ENCODE measurements at regions not wholly inside any gene's neighbourhood (a gene's known extent, or its start where the extent isn't known, plus 50 kb on each side); places are given as distances from the start of the nearest gene placed in this dataset.

DNA sequence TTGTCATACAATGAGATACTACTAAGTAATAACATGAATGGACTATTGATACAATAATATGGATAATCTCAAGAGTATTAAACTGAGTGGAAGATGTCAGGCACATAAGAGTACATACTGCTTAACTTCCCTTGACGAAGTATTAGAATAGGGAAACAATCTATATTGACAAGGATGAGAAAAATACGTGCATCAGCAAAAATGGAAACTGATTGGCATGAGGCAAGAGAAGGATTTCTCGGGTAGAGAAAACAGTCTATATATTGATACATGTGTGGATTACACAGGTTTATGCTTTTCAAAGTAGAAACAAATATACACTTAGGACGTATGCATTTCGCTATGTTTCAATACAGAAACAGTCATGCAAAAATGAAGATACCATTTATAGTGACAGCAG is 57.4 kb downstream of the PRR20E start:
- no peak for DNase-seq

DNA sequence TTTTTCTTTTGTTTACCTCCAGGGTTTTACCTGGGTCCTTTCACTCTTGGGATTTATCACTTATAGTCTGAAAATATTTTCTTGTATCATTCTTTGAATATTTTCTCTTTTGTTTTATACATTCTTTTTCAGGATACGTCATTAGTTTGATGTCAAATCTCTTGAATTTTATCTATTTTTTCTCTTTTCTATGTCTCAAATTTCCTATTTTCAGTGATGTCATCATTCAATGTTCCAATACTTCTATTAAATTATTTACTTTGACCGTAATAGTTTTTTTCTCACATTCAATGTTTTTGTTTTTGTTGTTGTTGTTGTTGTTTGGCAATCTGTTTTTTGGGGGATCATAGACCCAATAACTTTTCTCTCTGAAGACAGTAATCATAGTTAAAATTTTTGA is 83.5 kb downstream of the PRR20E start:
- DNase-seq, result no peak

DNA sequence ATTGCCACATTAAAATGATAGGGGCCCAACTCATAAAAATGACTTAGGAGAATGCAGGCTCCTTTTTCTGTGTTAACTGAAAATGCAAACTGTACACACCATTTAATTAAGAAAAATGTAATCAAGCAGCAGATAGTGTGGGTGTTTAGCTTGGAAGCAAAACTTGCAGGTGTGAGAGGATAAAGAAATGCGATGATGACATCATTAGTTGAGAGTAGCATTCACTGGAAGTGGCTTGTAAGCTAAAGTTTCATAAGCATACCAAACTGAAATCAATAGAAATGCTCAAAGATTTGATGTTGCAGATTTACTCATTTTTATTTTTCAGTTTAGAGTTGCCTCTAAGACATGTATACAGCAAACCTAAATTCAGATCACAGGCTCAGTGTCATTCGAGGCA is 86.6 kb downstream of the PRR20E start:
- no peak for DNase-seq

DNA sequence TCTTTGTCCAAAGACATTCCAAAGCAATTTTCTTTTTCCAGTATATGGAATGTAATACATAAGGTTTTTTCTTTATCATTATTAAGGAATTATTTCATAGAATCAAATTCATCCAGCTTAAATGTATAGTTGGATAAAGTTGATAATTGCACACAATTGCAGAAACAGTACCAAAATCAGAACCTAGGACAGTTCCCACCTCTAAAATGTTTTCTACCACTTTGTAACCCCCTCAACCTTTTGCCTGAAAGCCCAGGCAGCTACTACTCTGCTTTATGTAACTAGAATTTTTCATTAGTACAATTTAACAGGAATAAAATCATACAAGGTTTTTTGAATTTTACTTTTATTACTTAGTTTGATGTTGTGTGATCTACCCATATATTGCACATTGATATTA is 98.0 kb downstream of the PRR20E start:
- DNase-seq, result no peak

DNA sequence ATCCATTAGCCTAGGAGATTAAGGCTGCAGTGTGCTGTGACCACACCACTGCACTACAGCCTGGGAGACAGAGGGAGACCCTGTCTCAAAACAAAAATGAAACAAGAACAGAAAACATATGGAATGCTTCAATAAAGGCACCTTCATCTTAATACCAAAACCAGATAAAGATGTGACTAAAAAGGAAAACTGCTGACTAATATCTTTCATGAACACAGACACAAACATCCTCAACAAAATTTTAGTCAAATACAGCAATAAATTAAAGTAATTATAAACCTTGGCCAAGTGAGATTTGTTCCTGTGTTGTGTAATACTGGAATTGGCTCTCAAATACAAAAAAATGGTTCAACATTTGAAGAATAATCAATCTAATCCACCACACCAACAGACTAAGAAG is 103.5 kb downstream of the PRR20E start:
- DNase-seq, result no peak

DNA sequence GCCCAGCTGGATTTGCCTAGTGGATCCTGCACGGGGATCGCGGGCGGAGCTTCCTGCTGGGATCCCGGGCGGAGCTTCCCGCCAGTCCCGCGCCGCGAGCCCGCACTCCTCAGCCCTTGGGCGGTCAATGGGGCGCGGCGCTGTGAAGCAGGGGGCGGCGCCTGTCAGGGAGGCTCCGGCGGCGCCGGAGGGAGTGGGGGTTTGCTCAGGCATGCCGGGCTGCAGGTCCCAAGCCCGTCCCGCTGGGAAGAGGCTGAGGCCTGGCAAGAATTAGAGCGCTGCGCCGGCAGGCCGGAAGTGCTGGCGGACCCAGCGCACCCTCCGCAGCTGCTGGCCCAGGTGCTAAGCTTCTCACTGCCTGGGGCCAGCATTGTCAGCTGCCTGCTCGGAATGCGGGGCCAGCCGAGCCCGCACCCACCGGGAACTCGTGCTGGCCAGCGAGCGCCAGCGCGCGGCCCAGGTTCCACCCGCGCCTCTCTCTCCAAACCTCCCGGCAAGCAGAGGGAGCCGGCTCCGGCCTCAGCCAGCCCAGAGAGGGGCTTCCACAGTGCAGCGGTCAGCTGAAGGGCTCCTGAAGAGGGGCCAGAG is 119.6 kb downstream of the PRR20E start:
- no peak for DNase-seq

DNA sequence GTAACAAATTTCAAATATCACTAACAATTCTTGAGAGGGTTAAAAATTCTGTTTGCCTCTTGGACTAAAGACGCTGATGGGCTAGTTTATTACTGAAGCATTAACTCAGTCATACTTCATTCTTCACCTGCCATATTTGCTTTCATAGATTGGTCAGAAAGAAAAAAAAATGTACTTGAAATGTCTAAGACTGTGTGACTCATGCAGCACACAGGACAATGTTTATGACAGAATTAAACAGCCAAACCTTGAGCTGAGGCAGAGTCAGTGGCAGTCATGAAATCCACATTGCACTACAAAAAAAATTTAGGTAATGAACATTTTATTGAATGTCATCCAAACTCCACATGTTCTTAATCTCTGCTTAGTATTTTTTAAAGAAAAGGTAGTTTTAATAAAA is 135.6 kb downstream of the PRR20E start:
- no peak for DNase-seq

DNA sequence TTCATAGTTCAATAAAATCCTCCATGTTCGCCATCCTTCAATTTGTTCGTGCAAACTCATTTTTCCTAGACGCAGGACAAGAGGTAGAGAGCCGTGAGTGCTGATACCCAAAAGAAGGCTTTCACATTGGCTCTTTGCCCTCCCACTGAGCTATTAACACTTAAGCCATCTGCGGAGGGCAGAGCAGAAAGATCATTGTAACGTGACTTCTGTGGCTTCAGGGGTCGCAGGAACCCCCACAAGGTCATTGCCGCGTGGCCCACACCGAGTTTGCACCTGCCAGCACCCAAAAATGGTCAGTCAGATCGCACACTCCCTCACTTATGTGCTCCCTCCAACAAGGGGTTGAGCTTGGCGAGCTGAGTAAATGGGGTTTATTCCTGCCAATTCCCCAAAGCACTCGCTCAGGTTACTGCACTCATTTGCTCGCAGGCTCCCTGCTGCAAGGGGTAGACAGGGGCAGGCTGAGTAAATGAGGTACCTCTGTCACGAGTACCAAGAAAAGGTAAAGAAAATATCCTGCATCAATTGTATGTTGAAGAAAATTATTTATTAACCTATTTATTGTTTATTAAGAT is 144.1 kb downstream of the PRR20E start:
- DNase-seq, result no peak

DNA sequence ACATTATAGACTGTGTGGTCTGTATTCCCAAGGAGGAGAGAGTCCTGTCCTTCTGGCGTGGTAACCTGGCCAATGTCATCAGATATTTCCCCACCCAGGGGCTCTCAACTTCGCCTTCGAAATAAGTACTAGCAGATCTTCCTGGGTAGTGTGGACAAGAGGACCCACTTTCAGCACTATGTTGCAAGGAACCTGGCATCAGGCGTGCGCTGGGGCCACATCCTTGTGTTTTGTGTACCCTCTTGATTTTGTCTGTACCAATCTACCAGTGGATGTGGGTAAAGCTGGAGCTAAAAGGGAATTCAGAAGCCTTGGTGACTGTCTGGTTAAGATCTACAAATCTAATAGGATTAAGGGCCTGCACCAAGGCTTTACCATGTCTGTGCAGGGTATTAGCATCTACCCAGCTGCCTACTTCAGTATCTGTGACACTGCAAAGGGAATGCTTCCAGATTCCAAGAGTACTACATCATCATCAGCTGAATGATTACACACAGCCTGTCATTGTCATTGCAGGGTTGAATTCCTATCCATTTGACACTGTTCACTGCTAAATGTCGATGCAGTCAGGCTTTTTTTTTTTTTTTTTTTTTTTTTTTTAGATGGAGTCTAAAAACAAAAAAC is 148.0 kb downstream of the PRR20E start:
- DNase-seq, result peak; percentile 13

DNA sequence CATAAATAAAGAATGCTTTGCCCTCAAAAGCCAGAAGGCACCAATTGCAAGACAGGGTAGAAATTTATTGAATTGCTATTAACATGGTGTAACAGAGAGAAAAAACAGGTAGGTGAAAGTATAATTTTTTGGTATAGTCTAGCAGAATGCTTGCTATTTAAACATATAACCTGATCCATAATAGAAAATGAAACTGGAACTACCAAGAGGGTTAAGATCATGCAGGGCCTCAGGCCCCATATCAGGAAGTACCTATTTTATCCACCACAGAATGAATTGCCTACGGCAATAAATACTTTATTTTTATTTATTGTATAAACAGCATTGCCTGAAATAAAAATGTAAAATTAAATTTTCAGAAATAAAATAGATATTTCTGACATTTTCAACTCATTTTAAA is 159.5 kb downstream of the PRR20E start:
- no peak for DNase-seq

DNA sequence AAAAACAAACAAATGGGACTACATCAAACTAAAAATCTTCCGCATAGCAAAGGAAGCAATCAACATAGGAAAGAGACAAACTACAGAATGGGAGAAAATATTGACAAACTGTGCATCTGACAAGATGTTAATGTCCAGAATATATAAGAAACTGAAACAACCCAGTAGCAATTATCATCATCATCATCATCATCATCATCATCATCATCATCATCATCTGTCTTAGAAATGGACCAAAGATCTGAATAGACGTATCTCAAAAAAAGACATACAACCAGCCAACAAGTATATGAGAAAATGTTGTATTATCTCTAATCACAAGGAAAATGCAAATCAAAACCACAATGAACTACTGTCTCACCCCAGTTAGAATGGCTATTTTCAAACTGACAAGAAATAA is 173.9 kb downstream of the PRR20E start:
- DNase-seq, result no peak

DNA sequence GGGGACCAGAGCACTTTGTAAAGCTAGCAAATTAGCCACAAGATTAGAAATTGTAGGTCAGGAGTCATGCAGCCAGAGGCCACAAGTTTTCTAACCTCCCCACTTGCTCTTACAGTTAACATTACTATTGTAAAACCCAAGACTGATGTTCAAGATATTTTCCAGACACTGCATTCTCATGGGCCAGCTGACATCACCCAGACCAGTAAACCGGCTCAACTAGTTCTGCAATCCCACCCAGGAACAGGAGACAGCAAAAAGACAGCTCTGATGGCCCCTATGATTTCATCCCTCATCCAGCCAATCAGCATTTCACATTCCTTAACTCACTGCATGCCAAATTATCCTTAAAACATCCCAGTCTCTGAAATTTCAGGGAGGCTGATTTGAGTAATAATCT is 178.5 kb downstream of the PRR20E start:
- DNase-seq, result no peak

DNA sequence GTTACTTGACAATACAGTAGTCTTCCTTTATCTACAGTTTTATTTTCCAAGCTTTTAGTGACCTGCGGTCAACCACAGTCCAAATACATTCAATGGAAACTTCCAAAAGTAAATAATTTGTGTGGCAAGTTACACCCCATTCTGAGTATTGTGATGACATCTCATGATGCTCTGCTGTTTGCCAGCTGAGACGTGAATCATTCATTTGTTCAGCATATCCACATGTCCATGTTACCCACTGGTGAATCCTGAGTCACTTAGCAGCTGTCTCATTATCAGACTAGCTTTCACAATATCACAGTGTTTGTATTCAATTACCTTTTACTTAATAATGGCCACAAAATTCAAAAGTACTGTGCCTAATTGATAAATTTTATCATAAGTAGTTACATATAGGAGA is 179.8 kb downstream of the PRR20E start:
- no peak for DNase-seq

DNA sequence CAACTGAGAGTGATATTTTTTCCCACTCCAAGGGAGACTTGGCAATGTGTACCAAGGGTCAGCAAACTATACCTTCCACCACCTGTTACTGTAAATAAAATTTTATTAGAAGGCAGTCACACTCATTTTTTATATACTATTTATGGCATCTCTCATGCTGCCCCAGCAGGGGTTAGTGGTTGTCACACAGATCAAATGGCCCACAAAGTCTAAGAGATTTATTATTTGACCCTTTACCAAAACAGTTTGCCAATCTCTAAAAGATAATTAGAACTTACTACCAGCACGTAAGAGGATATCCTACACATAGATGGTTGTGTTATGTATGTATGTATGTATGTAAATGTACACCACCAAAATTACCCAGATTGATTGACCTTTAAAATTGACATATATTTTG is 185.1 kb downstream of the PRR20E start:
- no peak for DNase-seq

DNA sequence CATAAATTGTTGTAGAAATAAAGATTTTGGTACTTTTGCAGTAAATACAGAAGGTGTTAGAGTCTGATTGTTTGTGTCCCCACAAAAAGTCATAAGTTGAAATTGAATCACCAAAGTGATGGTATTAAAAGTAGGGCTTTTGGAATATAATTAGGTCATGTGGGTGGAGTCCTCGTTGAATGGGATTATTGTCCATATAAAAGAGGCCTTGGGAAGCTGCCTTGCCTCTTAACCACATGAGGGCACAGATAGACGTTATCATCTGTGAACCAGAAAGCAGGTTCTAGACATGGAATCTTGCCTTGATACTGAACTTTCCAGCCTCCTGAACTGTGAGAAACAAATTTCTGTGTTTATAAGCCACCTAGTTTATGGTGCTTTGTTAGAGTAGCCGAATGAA is 186.8 kb downstream of the PRR20E start:
- DNase-seq, result no peak

DNA sequence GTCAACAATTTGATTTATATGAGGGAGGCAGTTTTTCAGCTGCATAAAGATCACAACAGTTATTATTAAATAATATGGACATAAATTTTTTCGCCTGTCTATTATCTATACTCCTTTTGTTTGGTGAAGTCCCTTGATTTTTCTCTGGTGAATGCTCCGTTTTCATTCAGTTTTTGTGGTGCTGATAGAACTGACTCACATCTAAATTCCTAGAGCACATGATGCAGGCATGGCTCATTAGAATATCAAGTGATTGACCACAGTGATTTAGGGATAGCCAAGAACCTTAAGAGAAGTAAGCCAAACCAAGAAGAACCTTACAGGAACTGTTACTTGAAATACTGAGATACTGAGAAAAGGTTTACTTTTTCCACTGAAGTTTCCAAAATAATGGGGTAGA is 208.9 kb downstream of the PRR20E start:
- DNase-seq, result no peak

DNA sequence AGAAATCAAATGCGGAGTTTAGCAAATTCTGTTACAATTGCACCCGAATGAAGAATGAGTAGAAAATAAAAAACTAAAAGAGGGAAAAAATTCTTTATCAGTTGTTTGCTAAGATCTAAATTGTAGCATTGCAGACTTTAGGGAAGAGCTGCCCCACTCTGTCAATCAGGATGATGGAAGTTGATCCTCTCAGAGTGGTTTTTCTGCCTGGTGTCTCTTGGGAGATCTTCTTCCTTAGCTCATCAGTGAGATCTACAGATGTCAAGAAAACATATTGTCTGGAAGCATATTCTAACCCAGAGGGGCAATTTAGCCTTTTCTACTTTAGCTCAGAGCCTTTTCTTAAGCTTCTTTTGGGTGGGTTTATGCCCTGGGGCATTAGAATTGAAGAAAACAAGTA is 223.2 kb upstream of the PCDH17 start:
- DNase-seq, result no peak

DNA sequence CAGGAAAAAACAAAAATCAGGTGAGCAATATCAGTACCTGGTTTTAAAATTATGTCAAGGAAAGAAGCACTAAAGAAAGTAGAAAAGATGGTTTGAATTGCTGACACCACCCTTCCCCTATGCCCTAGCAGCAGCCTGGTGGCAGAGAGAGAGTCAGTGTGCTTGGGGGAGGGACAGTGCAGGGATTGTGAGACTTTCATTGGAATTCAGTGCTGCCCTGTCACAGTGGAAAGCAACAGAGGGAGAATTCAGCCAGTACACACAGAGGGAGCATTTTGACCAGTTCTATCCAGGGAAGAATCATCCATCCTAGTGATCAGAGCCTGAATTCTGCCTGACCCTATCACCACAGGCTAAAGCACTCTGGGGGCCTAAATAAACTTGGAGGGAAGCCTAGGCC is 222.4 kb upstream of the PCDH17 start:
- DNase-seq, result no peak

DNA sequence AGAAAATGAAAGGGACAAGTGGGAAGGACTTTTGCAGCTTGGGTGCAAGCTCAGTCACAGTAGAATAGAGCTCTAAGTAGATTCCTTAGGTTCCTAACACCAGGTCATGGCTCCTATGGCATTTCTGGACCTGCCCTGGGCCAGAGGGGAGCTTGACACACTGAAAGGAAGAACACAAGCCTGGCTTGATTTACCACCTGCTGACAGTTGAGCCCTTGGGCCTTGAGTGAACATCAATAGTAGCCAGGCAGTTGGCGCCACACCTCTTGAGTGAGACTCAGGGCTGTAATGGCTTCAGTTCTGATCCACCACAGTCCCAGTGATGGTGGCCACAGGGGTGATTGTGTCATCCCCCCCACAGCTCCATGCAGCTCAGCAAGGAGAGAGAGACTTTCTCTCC is 221.9 kb upstream of the PCDH17 start:
- no peak for DNase-seq

DNA sequence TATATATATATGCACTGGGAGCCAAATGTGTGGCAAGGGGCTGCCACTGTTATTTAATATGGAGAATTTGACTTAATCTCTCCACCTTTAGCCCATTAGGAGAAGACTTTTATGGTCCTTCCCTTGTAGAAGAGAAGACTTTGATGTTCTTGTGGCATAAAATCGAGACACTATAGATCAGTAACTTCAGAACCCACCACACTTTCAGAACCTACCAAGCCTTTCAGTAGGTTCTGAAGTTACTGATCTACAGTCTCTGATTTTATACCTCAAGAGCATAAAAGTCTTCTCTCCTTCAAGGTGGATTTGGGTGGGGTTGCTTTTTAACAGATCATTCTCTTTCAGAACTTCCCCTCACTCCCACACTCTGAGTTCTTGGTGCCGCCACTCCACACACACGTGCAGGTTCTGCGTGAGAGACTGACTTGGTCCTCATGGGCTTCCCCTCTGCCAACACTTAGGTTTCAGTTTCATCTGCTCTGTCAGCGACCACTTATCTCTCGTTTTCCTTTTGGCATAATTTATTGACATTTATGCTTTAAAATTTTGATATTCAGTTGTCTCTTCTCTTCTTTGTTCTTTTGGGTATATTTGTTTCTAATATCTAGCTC is 213.4 kb upstream of the PCDH17 start:
- no peak for DNase-seq

DNA sequence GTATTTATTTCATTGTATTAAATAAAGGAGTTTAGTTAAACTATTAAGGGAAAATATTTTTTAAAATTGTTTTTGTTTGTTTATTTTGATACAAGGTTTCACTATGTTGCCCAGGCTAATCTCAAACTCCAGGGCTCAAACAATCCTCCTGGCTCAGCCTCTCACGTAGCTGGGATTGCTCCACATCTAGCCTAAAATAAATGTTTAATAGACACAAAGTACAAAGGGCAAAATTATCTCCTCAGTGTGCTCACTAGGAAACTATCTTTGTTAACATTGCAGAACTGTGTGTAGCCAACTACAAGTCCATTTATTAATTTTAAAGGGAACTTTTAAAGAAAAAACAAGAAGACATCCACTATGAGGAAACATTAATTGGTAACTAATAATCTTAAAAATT is 207.2 kb upstream of the PCDH17 start:
- no peak for DNase-seq

DNA sequence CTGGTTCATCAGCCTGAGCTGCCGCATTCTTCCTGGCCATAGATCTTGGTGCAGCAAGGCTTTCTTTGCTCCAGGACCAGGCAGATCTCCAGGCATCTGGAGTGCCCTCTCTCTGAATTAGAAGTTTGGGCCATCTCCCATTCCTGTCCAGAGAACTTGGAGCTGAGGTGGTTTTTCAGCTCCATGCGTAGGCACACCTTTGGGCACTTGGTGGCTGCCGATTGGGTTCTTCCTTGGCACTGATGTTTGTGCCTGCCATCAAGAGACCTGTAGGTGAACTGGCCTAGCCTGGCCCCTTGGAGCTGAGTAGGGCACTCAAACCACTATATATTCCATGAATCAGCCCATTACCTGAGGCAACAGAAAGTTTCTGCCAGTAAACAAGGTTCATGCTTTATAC is 206.0 kb upstream of the PCDH17 start:
- DNase-seq, result no peak

DNA sequence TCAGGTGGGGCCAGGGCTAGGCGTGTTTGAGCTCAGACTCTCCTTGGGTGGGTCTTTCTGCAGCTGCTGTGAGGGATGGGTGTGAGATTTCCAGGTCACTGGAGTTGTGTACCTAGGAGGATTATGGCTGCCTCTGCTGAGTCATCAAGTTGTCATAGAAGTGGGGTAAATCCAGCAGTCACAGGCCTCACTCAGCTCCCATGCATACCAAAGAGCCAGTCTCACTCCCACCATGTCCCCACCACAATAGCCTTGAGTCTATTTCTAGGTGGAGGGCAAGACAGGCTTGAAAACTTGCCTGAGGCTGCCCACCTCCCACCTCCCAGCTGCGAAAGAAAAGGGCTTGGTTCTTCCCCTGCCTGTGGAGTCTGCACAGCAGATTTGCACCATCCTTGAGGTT is 194.0 kb upstream of the PCDH17 start:
- no peak for DNase-seq

DNA sequence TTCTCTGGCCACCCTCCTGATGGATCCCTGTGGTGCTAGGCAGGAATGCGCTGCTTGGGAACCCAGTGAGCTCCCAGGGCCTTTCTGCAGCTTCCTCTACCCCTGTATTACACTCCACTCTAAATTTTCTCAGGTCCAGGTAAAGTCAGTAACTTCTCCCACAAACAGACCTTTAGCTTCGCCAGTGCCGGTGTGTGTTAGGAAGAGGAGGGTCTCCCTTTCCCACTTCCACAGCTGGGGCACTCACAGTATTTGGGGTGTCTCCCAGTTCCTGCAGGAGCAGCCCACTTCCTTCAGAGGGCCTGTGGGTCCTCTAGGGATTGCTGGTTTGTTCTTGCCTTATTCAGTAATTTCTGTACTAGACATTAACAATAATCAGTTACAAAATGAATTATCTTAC is 193.5 kb upstream of the PCDH17 start:
- no peak for DNase-seq

DNA sequence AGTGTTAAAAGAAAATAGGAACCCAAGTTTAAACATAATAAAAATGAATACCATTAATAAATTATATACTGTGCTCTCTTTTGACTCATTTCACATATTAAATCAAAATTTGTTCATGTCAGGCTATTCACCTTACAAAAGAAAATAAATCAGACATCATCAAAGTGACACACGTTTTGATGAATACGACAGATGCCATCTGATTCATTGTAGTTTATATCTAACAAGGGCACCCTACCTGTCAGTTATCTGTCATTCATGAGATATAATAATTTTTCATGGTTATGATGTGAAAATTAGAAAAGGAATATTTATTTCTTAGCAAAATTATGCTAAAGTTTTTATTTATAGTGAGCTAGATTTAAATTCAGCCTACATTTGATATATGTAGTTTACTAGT is 188.1 kb upstream of the PCDH17 start:
- DNase-seq, result no peak
